GM12892 (cell line): ENCODE measurements at regions not wholly inside any gene's neighbourhood (a gene's known extent, or its start where the extent isn't known, plus 50 kb on each side); places are given as distances from the start of the nearest gene placed in this dataset.

ENCODE experiments used
- DNase-seq: peaks from one replicate; pipeline ENCODE4 v3.0.0; 2011; ENCODE audit not compliant: insufficient read length
- FAIRE-seq: peaks from 2 replicates; lab custom pipeline; 2011; peaks lifted over from hg19 to GRCh38; lab: Jason Lieb, UNC
- POLR2A ChIP-seq: IDR thresholded peaks from 2 replicates; pipeline ENCODE4 v1.6.1; 2011; ENCODE audit warnings: low read depth, low read length, control low read depth
- POLR2AphosphoS5 ChIP-seq: IDR thresholded peaks from 2 replicates; pipeline ENCODE4 v1.6.1; 2011; ENCODE audit warnings: low read depth, low read length, control low read depth
- TAF1 ChIP-seq: IDR thresholded peaks from 2 replicates; pipeline ENCODE4 v1.6.1; 2011; ENCODE audit warnings: low read depth, mild to moderate bottlenecking, control low read depth, low read length, borderline replicate concordance

- TF ChIP-seq POLR2A (no peak), TAF1 (no peak), POLR2AphosphoS5 (no peak)
- DNase-seq (no peak), FAIRE-seq (no peak)
Measured at GRCh38 chr5:2986301-2986700, 234.8 kb upstream of the IRX2 start.

GRCh38 chr5:2985718-2986117 lies 234.2 kb upstream of the IRX2 start:
- no peak for TF ChIP-seq TAF1
- no peak for TF ChIP-seq POLR2A
- no peak for TF ChIP-seq POLR2AphosphoS5
- DNase-seq (no peak), FAIRE-seq (no peak)

- TF ChIP-seq POLR2A (no peak), TAF1 (no peak), POLR2AphosphoS5 (no peak)
- FAIRE-seq (no peak), DNase-seq (no peak)
Measured at GRCh38 chr5:2983583-2984300, 232.3 kb upstream of the IRX2 start.

- no peak for TF ChIP-seq POLR2AphosphoS5
- TF ChIP-seq POLR2A: no peak
- no peak for TF ChIP-seq TAF1
- FAIRE-seq: no peak
- no peak for DNase-seq
Measured at GRCh38 chr5:2981652-2982051, 230.2 kb upstream of the IRX2 start.

GRCh38 chr5:2981035-2981434 lies 229.6 kb upstream of the IRX2 start:
- FAIRE-seq: no peak

GRCh38 chr5:2960294-2960693 lies 208.8 kb upstream of the IRX2 start:
- no peak for DNase-seq
- FAIRE-seq: no peak
- TF ChIP-seq POLR2A (no peak), TAF1 (no peak), POLR2AphosphoS5 (no peak)

More at GRCh38 chr5:2981035-2981434, 229.6 kb upstream of the IRX2 start:
- no peak for DNase-seq
- TF ChIP-seq POLR2A: no peak
- TF ChIP-seq TAF1: no peak
- TF ChIP-seq POLR2AphosphoS5: no peak

GRCh38 chr5:2958976-2959375 lies 207.5 kb upstream of the IRX2 start:
- TF ChIP-seq POLR2A (no peak), POLR2AphosphoS5 (no peak), TAF1 (no peak)
- DNase-seq (no peak), FAIRE-seq (no peak)

- FAIRE-seq: no peak
- DNase-seq: no peak
- TF ChIP-seq POLR2A: no peak
- no peak for TF ChIP-seq TAF1
- no peak for TF ChIP-seq POLR2AphosphoS5
Measured at GRCh38 chr5:2948875-2949274, 197.4 kb upstream of the IRX2 start.

- TF ChIP-seq TAF1 (no peak), POLR2AphosphoS5 (no peak), POLR2A (no peak)
- DNase-seq (no peak), FAIRE-seq (no peak)
Measured at GRCh38 chr5:2946315-2946714, 194.8 kb upstream of the IRX2 start.

GRCh38 chr5:2936413-2936812 lies 184.9 kb upstream of the IRX2 start:
- DNase-seq (no peak), FAIRE-seq (no peak)
- TF ChIP-seq POLR2A (no peak), TAF1 (no peak), POLR2AphosphoS5 (no peak)

GRCh38 chr5:2929779-2930178 lies 178.3 kb upstream of the IRX2 start:
- DNase-seq (no peak), FAIRE-seq (no peak)
- no peak for TF ChIP-seq POLR2AphosphoS5
- no peak for TF ChIP-seq POLR2A
- TF ChIP-seq TAF1: no peak

- FAIRE-seq (no peak), DNase-seq (no peak)
- no peak for TF ChIP-seq POLR2A
- TF ChIP-seq TAF1: no peak
- no peak for TF ChIP-seq POLR2AphosphoS5
Measured at GRCh38 chr5:2921651-2922050, 170.2 kb upstream of the IRX2 start.

GRCh38 chr5:2921176-2921575 lies 169.7 kb upstream of the IRX2 start:
- FAIRE-seq (no peak), DNase-seq (no peak)
- TF ChIP-seq POLR2AphosphoS5 (no peak), POLR2A (no peak), TAF1 (no peak)
